ENCODE measurements at regions not wholly inside any gene's neighbourhood (a gene's known extent, or its start where the extent isn't known, plus 50 kb on each side); places are given as distances from the start of the nearest gene placed in this dataset.

DNA sequence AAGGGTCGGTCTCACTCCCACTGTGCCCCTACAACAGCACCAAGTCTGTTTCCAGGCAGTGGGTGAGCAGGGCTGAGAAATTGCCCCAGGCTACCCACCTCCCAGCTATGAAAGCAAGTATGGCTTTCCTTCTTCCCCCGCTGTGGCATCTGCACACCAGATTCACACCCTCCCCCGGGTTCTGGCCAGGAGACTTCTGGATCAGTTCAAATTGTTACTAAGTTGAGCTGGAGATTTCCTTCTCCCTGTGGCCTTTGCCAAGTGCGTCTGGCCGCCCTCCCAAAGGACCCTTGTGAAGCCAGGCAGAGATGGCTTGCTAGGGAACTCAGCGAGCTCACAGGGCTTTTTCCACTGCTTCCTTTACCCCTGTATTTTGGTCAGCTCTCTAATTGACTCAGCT, 555.4 kb downstream of the SH2D4B start:
- H3K4me3 ChIP-seq (ENCODE audit: low read length): no peak overlapping the region
- H4K20me1 ChIP-seq (ENCODE audit: insufficient read depth, low read depth, low read length): no peaks in the 10 kb centered on the region
- no peaks in the 10 kb centered on the region for H3K36me3 ChIP-seq (ENCODE audit: insufficient read depth, low read length)
- no peak overlapping the region for H3K9ac ChIP-seq (ENCODE audit: low read length)
- no peak overlapping the region for H3K4me2 ChIP-seq (ENCODE audit: low read depth, low read length, poor library complexity, severe bottlenecking)
- H2AFZ ChIP-seq (ENCODE audit: low read length): no peak overlapping the region
- DNase-seq: no peak
- H3K27ac ChIP-seq (ENCODE audit: low read length): no peak overlapping the region
- H3K9me2 ChIP-seq (replicated peaks; ENCODE audit: insufficient read depth, low read length): no peaks in the 10 kb centered on the region
- H3K27me3 ChIP-seq (ENCODE audit: low read length): no peaks in the 10 kb centered on the region
- no peaks in the 10 kb centered on the region for H3K79me2 ChIP-seq (ENCODE audit: low read length)
- no peaks in the 10 kb centered on the region for H3K9me3 ChIP-seq (ENCODE audit: low read length)
- no peaks in the 10 kb centered on the region for H3K4me1 ChIP-seq (ENCODE audit: low read length)

DNA sequence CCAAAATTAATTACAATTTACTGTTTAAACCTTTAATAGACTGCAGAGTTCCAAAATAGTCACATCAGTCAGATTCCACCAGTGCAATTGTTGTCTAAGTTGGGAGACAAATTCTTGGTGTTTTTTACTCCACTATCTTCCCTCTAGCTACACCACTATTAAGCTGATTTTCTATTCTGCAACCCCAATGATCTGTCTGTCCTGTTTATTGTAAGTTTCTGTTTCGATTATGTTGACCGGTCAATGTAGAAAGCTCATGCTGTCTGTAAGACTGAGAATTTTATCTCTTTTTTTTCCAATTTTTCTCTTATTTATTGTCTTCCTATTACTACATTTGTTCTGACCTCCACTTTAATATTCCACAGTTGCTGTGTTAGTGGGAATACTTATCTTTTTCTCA, 557.5 kb downstream of the SH2D4B start:
- Histone ChIP-seq H3K27me3 (ENCODE audit: low read length) (no peaks in the 10 kb centered on the region), H3K36me3 (ENCODE audit: insufficient read depth, low read length) (no peaks in the 10 kb centered on the region), H3K4me2 (ENCODE audit: low read depth, low read length, poor library complexity, severe bottlenecking) (no peak overlapping the region), H3K9ac (ENCODE audit: low read length) (no peak overlapping the region), H2AFZ (ENCODE audit: low read length) (no peak overlapping the region), H3K9me2 (replicated peaks; ENCODE audit: insufficient read depth, low read length) (no peaks in the 10 kb centered on the region), H3K4me1 (ENCODE audit: low read length) (no peaks in the 10 kb centered on the region), H4K20me1 (ENCODE audit: insufficient read depth, low read depth, low read length) (no peaks in the 10 kb centered on the region), H3K27ac (ENCODE audit: low read length) (no peak overlapping the region), H3K4me3 (ENCODE audit: low read length) (no peak overlapping the region), H3K79me2 (ENCODE audit: low read length) (no peaks in the 10 kb centered on the region), H3K9me3 (ENCODE audit: low read length) (no peaks in the 10 kb centered on the region)
- DNase-seq: no peak

DNA sequence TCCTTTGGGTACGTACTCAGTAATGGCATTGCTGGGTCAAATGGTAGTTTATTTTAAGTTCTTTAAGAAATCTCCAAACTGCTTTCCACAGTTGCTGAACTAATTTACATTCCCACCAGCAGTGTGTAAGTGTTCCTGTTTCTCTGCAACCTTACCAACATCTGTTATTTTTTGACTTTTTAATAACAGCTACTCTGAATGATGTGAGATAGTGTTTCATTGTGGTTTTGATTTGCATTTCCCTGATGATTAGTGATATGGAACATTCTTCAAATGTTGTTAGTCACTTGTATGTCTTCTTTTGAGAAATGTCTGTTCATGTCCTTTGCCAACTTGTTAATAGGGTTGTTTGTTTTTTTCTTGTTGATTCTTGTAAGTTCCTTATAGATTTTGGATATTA, 558.9 kb downstream of the SH2D4B start:
- Histone ChIP-seq H3K4me2 (ENCODE audit: low read depth, low read length, poor library complexity, severe bottlenecking) (no peak overlapping the region), H4K20me1 (ENCODE audit: insufficient read depth, low read depth, low read length) (no peaks in the 10 kb centered on the region), H3K36me3 (ENCODE audit: insufficient read depth, low read length) (no peaks in the 10 kb centered on the region), H3K9me2 (replicated peaks; ENCODE audit: insufficient read depth, low read length) (no peaks in the 10 kb centered on the region), H3K9me3 (ENCODE audit: low read length) (no peaks in the 10 kb centered on the region), H3K27ac (ENCODE audit: low read length) (no peak overlapping the region), H3K27me3 (ENCODE audit: low read length) (no peaks in the 10 kb centered on the region), H3K4me3 (ENCODE audit: low read length) (no peak overlapping the region), H3K4me1 (ENCODE audit: low read length) (no peaks in the 10 kb centered on the region), H3K79me2 (ENCODE audit: low read length) (no peaks in the 10 kb centered on the region), H3K9ac (ENCODE audit: low read length) (no peak overlapping the region), H2AFZ (ENCODE audit: low read length) (no peak overlapping the region)
- DNase-seq: no peak

DNA sequence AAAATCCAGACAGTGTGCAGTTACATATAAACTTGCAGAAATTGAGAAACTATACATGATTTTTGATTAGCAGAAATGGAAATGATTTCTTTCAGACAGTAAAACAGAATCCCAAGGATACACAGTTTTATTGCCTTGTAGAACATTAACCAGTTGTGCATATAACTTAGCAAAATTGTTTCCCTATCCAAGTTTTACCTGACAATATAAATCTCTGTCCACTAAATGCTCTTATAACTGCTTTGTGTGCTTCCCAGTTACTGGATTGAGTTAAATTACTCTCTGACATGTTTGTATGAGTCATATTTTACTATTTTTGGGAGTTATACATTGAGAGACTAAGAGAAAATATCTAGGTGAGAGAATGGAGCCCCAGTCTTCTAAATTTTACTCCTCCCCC, 563.4 kb downstream of the SH2D4B start:
- Histone ChIP-seq H3K79me2 (ENCODE audit: low read length) (no peaks in the 10 kb centered on the region), H3K4me1 (ENCODE audit: low read length) (no peaks in the 10 kb centered on the region), H3K27me3 (ENCODE audit: low read length) (no peaks in the 10 kb centered on the region), H3K4me3 (ENCODE audit: low read length) (no peak overlapping the region), H3K9ac (ENCODE audit: low read length) (no peak overlapping the region), H3K36me3 (ENCODE audit: insufficient read depth, low read length) (no peaks in the 10 kb centered on the region), H3K27ac (ENCODE audit: low read length) (no peak overlapping the region), H3K4me2 (ENCODE audit: low read depth, low read length, poor library complexity, severe bottlenecking) (no peak overlapping the region), H3K9me3 (ENCODE audit: low read length) (peaks cover 2% of the 10 kb centered on the region; the same call in 1 of the 2 replicates), H2AFZ (ENCODE audit: low read length) (no peak overlapping the region), H3K9me2 (replicated peaks; ENCODE audit: insufficient read depth, low read length) (no peaks in the 10 kb centered on the region), H4K20me1 (ENCODE audit: insufficient read depth, low read depth, low read length) (no peaks in the 10 kb centered on the region)
- no peak for DNase-seq

DNA sequence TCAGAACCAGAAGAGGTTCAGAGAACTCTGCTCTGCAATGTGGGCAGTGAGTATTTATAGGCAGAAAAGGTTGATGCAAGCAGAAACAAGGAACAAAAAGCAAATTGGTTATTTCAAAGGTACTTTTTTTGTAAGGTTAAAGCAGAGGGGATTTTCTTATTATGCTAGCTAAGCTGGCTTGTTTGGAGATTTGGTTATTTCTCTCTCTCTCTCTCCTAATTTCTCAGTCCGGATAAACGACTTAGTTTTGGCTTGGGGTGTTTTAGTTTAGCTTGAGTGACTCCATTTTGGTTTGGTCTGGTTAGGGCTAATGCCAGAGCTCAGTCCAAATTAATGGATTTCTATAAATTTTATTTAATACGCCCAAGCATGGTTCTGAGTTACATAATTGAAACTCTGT, 566.8 kb downstream of the SH2D4B start:
- Histone ChIP-seq H3K27me3 (ENCODE audit: low read length) (no peaks in the 10 kb centered on the region), H3K4me3 (ENCODE audit: low read length) (no peak overlapping the region), H3K9me3 (ENCODE audit: low read length) (peaks cover 2% of the 10 kb centered on the region; the same call in 1 of the 2 replicates), H3K36me3 (ENCODE audit: insufficient read depth, low read length) (no peaks in the 10 kb centered on the region), H3K4me1 (ENCODE audit: low read length) (no peaks in the 10 kb centered on the region), H3K9ac (ENCODE audit: low read length) (no peak overlapping the region), H4K20me1 (ENCODE audit: insufficient read depth, low read depth, low read length) (no peaks in the 10 kb centered on the region), H3K79me2 (ENCODE audit: low read length) (no peaks in the 10 kb centered on the region), H3K4me2 (ENCODE audit: low read depth, low read length, poor library complexity, severe bottlenecking) (no peak overlapping the region), H3K27ac (ENCODE audit: low read length) (no peak overlapping the region), H3K9me2 (replicated peaks; ENCODE audit: insufficient read depth, low read length) (no peaks in the 10 kb centered on the region), H2AFZ (ENCODE audit: low read length) (no peak overlapping the region)
- DNase-seq: no peak

DNA sequence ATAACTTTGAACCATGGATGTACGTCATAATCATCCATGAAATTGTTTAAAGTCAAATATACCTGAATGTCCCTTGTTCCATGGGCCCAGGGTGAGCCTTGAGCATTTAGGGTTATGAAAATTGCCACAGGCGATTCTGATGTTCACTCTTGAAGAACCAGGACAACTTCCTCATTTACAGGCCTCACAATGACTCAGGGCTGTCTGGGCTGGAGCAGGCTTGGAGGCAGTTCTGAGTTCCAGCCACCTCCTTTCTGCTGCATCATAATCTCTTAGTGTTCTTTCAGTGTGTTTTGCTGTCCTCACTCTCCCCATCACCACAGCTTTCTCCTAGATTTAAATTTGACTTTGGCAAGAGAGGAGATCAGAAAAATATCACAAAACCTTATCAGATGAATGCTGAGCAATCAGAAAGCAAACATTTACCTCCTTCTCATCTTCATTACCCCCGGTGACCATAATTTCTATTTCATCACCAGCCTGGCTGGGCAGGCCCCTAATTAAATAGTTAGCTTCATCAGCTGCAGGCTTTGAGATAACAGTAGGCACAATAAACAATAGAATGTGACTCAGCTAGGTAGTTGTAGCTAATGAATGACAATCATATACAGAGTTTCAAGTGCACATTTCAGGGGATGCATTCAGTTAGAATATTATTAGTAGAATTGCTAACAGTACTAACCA, 571.0 kb downstream of the SH2D4B start:
- no peak overlapping the region for H3K27ac ChIP-seq (ENCODE audit: low read length)

DNA sequence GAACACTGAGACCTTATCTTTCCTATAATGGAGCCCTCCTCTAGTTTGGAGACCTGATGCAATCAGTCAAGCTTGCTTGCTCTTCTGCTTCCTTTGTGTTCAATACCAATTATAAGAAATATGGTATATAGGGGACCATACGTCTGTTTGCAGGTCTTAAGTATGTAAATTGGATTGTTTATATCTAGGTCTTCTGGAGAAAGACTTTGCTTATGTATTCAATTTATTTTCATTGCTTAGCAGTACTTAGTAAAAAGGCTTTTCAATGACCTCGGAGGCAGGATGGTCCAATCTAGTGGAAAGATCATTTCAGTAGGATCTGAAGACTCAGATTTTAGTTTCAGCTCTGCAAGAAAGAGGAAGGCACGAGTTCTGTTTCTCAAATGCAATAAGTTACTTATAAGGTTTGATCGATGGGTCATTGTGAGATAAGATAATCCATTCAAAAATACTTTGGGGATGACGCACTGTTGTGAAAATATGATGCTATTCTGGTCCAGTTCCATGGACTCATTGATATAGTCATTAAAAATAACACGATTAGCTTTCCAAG, 571.6 kb downstream of the SH2D4B start:
- Histone ChIP-seq H3K4me3 (ENCODE audit: low read length) (no peak overlapping the region), H3K9ac (ENCODE audit: low read length) (no peak overlapping the region), H2AFZ (ENCODE audit: low read length) (no peak overlapping the region), H3K79me2 (ENCODE audit: low read length) (no peaks in the 10 kb centered on the region), H3K36me3 (ENCODE audit: insufficient read depth, low read length) (no peaks in the 10 kb centered on the region), H3K27me3 (ENCODE audit: low read length) (no peaks in the 10 kb centered on the region), H3K27ac (ENCODE audit: low read length) (no peak overlapping the region), H3K4me2 (ENCODE audit: low read depth, low read length, poor library complexity, severe bottlenecking) (no peak overlapping the region), H3K9me3 (ENCODE audit: low read length) (no peaks in the 10 kb centered on the region; the same call in 1 of the 2 replicates), H3K9me2 (replicated peaks; ENCODE audit: insufficient read depth, low read length) (no peaks in the 10 kb centered on the region), H3K4me1 (ENCODE audit: low read length) (no peaks in the 10 kb centered on the region), H4K20me1 (ENCODE audit: insufficient read depth, low read depth, low read length) (no peaks in the 10 kb centered on the region)
- no peak for DNase-seq

More for the DNA sequence above, 571.0 kb downstream of the SH2D4B start:
- no peaks in the 10 kb centered on the region for H3K9me2 ChIP-seq (replicated peaks; ENCODE audit: insufficient read depth, low read length)
- no peak for DNase-seq
- no peaks in the 10 kb centered on the region for H3K4me1 ChIP-seq (ENCODE audit: low read length)
- no peak overlapping the region for H3K4me2 ChIP-seq (ENCODE audit: low read depth, low read length, poor library complexity, severe bottlenecking)
- no peaks in the 10 kb centered on the region; the same call in 1 of the 2 replicates for H3K9me3 ChIP-seq (ENCODE audit: low read length)
- H3K4me3 ChIP-seq (ENCODE audit: low read length): no peak overlapping the region
- H3K36me3 ChIP-seq (ENCODE audit: insufficient read depth, low read length): no peaks in the 10 kb centered on the region
- no peaks in the 10 kb centered on the region for H4K20me1 ChIP-seq (ENCODE audit: insufficient read depth, low read depth, low read length)
- no peak overlapping the region for H2AFZ ChIP-seq (ENCODE audit: low read length)
- H3K79me2 ChIP-seq (ENCODE audit: low read length): no peaks in the 10 kb centered on the region
- no peak overlapping the region for H3K9ac ChIP-seq (ENCODE audit: low read length)
- no peaks in the 10 kb centered on the region for H3K27me3 ChIP-seq (ENCODE audit: low read length)

DNA sequence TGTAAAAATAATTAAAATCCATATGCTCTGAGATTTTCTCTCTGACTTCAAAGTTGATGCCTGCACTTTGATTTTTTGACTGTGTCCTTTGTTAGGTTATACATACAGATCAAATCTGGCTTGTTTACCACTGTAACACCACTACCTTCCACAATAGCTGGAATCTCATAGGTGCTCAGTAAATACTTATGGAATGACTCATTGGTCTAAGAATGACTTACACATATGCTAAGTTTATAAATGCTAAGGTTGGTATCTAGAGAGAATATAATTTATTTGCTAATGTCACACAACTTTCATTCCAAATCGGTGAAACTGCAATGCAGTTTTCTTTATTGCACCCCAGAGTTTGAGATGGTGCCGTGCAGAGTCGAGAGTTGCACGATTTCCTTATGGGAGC, 578.5 kb downstream of the SH2D4B start:
- Histone ChIP-seq H3K27me3 (ENCODE audit: low read length) (no peaks in the 10 kb centered on the region), H3K27ac (ENCODE audit: low read length) (no peak overlapping the region), H3K4me2 (ENCODE audit: low read depth, low read length, poor library complexity, severe bottlenecking) (no peak overlapping the region), H3K9me3 (ENCODE audit: low read length) (peaks cover 4% of the 10 kb centered on the region; the same call in 1 of the 2 replicates), H3K9ac (ENCODE audit: low read length) (no peak overlapping the region), H2AFZ (ENCODE audit: low read length) (no peak overlapping the region), H3K4me1 (ENCODE audit: low read length) (no peaks in the 10 kb centered on the region), H3K79me2 (ENCODE audit: low read length) (no peaks in the 10 kb centered on the region), H3K36me3 (ENCODE audit: insufficient read depth, low read length) (no peaks in the 10 kb centered on the region), H3K9me2 (replicated peaks; ENCODE audit: insufficient read depth, low read length) (no peaks in the 10 kb centered on the region), H3K4me3 (ENCODE audit: low read length) (no peak overlapping the region), H4K20me1 (ENCODE audit: insufficient read depth, low read depth, low read length) (no peaks in the 10 kb centered on the region)
- no peak for DNase-seq
